Stimulated activated CD4-positive, alpha-beta T cell treated with anti-CD3 and anti-CD28 coated beads, Interleukin-2, amount 100 ng/mL, for 24 hours (primary cell): ENCODE measurements at regions not wholly inside any gene's neighbourhood (a gene's known extent, or its start where the extent isn't known, plus 50 kb on each side); places are given as distances from the start of the nearest gene placed in this dataset.
A peak's percentile ranks its signal among the peaks of the same experiment; 100 is the strongest.

Experiments
- DNase-seq, 2 donors: peaks; one replicate each; pipeline ENCODE4 v3.0.0-alpha.2; 2020

GRCh38 chr15:89421219-89421618, 75.2 kb downstream of the RHCG start:
- no peak for DNase-seq

- peak; percentile 51 to 53 for DNase-seq
Measured at GRCh38 chr15:89419370-89419984, 76.9 kb downstream of the RHCG start.

GRCh38 chr15:89417206-89417725, 79.1 kb downstream of the RHCG start:
- no peak for DNase-seq

- DNase-seq: peak; percentile 78 to 87
Measured at GRCh38 chr15:89416339-89417183, 79.8 kb downstream of the RHCG start.

GRCh38 chr15:89414571-89414970, 79.9 kb upstream of the POLG start:
- no peak for DNase-seq

GRCh38 chr15:89413877-89414276, 79.3 kb upstream of the POLG start:
- DNase-seq: no peak

- no peak for DNase-seq
Measured at GRCh38 chr15:89412905-89413411, 78.3 kb upstream of the POLG start.

- no peak for DNase-seq
Measured at GRCh38 chr15:89410039-89410435, 75.4 kb upstream of the POLG start.

GRCh38 chr15:89409184-89410038, 74.8 kb upstream of the POLG start:
- DNase-seq: no peak

- DNase-seq: no peak
Measured at GRCh38 chr15:89408372-89409183, 74.0 kb upstream of the POLG start.

GRCh38 chr15:89406940-89407607, 72.5 kb upstream of the POLG start:
- peak in 1 of 2 donors; percentile 38 for DNase-seq

- no peak for DNase-seq
Measured at GRCh38 chr15:89406218-89406939, 71.8 kb upstream of the POLG start.

- no peak for DNase-seq
Measured at GRCh38 chr15:89405494-89405893, 70.9 kb upstream of the POLG start.

- DNase-seq: no peak
Measured at GRCh38 chr15:89404023-89404422, 69.4 kb upstream of the POLG start.

GRCh38 chr15:89402518-89402805, 67.8 kb upstream of the POLG start:
- DNase-seq: no peak

- DNase-seq: no peak
Measured at GRCh38 chr15:89401631-89402517, 67.2 kb upstream of the POLG start.

- no peak for DNase-seq
Measured at GRCh38 chr15:89400782-89401545, 66.3 kb upstream of the POLG start.

- DNase-seq: no peak
Measured at GRCh38 chr15:89400116-89400781, 65.6 kb upstream of the POLG start.
